Hepatic stellate cell (primary cell): ENCODE measurements at regions not wholly inside any gene's neighbourhood (a gene's known extent, or its start where the extent isn't known, plus 50 kb on each side); places are given as distances from the start of the nearest gene placed in this dataset.
"Not testable (repeated sequence)": the region's sequence is repeated elsewhere in the genome, so short reads cannot be mapped to it uniquely, and the experiment has no call there.

Source experiments
- DNase-seq: peaks from one replicate; pipeline ENCODE4 v3.0.0; 2011; ENCODE audit warnings: low spot score

DNA sequence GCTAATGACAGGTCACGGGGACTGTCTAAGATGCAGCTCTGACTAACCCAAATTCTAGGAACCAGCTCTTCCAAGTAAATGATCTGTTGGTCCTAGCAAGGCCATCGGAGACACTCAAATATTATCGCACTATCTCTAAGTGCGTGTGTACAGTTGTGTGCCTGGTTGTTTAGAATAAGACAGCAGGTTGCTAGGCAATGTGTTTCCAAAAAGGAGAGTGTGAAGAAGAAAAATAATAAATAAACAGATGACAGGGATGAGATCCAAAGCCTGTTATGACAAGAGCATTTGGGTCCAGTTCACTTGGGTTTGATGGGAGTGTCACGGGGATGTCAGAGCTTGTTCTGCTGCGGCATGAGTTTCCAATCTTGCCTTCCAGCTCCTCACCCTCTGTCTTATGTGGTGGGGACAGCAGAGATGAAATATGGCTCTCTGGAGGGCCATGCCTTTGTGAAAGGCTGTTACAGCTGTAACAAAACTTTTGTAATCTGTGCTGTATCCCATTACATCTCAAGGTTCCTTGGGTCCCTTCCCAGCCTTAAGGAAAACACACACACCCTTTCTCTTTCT lies 127.5 kb upstream of the TNP1 start:
- no peak for DNase-seq

- no peak for DNase-seq
Measured at GRCh38 chr2:216985658-216986141, 125.8 kb upstream of the TNP1 start.

- DNase-seq: no peak
Measured at GRCh38 chr2:216984937-216985336, 125.1 kb upstream of the TNP1 start.

- not testable (repeated sequence) for DNase-seq
Measured at GRCh38 chr2:216981951-216982350, 122.1 kb upstream of the TNP1 start.

DNA sequence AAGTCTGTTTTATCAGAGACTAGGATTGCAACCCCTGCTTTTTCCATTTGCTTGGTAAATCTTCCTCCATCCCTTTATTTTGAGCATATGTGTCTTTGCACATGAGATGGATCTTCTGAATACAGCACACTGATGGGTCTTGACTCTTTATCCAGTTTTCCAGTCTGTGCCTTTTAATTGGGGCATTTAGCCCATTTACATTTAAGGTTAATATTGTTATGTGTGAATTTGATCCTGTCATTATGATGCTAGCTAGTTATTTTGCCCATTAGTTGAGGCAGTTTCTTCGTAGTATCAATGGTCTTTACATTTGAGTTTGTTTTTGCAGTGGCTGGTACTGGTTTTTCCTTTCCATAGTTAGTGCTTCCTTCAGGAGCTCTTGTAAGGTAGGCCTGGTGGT lies 120.6 kb upstream of the TNP1 start:
- DNase-seq: not testable (repeated sequence)

DNA sequence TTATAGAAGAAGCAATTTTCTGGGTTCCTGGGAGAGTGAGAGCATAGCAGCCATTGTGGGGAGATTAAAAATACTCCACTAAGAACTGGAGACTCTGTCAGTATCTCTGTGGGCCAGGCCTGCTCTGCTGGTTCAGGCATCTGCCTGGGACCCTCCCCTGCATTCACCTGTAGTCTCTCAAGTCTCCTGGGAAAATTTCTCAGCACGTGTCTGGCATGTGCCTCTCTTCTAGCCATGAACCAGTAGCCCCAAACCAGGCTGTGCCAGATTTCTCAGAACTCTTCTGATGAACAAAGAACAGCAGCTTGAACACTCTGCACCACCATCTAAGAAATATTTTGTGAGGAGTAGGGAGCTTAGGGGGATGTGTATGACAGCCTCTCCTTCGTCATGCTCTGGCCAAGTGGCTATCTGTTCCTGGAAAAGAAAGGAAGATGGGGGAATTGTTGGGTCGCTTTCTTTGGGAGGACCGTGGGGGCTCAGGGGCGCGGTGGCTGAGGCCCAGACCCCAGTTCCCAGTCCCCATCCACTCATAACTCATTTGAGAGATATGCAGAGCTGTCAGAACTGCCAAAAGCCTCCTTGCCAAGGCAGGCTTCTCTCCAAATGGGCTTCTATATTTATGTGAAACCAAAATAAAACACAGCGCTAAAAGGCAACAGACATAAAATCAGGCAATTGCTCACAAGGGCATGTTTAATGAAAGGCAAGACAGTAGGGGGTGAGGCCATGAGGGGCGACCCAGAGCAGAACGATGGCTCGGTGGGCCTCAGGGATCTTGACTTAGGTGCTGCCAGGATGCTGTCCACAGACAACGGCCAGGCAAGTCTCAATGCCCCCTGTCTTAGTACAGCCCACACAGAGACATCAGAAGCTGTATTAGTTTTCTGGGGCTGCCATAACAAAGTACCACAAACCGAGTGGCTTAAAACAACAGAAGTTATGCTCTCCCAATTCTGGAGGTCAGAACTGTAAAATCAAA lies 114.7 kb upstream of the TNP1 start:
- no peak for DNase-seq

- DNase-seq: no peak
Measured at GRCh38 chr2:216971593-216971992, 111.7 kb upstream of the TNP1 start.

GRCh38 chr2:216970359-216970915 lies 110.6 kb upstream of the TNP1 start:
- DNase-seq: no peak

- DNase-seq: no peak
Measured at GRCh38 chr2:216967889-216968288, 108.0 kb upstream of the TNP1 start.

DNA sequence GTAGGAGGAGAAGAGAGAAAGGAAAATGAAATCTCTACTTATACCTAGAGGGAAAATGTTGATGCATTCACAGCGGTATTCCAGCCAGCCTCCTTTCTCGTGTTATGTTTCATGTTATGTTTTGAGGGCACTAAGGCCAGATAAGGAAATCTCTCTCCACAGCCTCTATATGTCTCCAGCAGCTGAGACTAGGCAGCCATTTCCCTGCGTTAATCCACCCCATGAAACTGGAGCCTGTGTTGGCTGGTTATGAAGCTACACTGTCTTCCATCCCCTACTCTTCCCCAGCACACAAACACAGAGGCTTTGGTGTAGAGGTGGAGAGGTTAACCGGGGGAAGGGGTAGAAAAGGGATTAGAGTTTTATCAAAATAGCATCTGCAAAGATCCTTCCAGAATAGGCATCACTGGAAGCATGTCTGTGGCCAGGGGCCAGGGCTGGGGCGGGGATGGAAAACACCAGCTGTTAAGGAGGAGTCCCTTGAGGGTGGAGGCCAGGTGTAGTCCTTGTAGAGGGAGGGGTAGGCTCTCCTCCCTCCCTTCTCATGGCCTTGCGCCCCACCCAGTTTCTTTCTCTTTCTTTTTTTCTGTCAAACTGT lies 100.9 kb upstream of the TNP1 start:
- no peak for DNase-seq

DNA sequence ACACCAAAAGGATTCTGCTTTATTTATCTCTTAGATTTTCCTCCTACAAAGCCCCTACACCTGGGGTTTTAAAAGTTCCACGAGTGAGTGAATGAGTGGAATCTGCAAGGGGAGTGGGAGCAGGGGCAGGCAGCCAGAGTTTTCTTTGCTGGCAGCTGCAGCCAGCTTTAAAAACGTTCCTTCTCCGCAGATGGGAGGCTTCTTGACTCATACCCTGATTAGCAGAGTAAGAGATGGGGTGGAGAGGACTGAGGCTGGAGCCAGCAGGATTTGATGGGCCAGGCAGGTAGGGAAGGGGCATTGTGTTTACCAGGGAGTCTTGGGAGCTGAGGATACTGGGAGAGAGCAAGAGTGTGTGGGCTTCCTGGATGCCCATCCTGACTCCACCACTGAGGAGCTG lies 99.6 kb upstream of the TNP1 start:
- no peak for DNase-seq

- no peak for DNase-seq
Measured at GRCh38 chr2:216956820-216957493, 97.1 kb upstream of the TNP1 start.

DNA sequence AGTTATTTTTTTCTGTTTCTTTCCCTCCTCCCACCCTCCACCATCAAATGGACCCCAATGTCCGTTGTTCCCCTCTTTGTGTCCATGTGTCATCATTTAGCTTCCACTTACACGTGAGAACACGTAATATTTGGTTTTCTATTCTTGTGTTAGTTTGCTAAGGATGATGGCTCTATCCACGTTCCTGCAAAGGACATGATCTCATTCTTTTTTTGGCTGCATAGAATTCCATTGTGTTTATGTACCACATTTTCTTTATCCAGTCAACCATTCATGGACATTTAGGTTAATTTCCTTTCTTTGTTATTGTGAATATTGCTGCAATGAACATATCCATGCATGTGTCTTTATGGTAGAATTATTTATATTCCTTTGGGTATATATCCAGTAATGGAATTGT lies 91.3 kb upstream of the TNP1 start:
- DNase-seq: no peak

DNA sequence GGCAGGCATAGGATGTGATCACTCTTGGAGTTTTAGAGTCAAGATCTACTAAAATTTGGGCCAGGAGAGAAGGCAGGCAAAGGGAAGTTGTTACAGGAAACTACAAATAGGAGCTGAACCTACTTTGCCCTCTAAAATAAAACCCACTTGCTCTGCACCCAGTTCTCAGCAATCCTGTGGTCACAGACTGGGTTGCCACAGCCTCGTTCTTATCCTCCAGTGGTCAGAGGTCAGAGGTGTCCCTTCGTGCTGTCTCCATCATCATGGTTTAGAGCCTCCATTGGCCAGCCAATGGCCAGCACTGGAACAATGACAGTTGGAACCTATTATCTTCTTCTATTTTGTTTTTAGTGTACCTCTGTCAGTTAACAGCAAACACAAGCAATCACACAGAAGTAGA lies 90.7 kb upstream of the TNP1 start:
- DNase-seq: no peak

- DNase-seq: no peak
Measured at GRCh38 chr2:216949700-216950413, 90.0 kb upstream of the TNP1 start.

DNA sequence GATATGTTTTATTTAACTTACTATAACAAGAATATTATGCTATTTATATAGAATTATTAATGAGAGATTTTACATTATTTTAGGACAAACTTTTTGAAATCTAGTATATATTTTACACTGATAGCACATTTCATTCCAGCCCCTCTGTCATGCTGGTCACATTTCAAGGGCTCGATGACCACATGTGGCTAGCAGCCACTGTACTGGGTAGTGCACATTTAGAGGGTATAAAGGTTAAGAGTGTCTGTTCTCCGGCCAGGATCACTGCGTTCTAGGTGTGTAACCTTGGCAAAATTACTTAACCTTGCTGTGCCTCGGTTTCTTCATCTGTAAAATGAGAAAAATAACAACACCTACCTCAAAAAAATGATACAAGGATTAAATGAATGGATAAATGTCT lies 87.2 kb upstream of the TNP1 start:
- no peak for DNase-seq

- DNase-seq: no peak
Measured at GRCh38 chr2:216944733-216945132, 84.9 kb upstream of the TNP1 start.

DNA sequence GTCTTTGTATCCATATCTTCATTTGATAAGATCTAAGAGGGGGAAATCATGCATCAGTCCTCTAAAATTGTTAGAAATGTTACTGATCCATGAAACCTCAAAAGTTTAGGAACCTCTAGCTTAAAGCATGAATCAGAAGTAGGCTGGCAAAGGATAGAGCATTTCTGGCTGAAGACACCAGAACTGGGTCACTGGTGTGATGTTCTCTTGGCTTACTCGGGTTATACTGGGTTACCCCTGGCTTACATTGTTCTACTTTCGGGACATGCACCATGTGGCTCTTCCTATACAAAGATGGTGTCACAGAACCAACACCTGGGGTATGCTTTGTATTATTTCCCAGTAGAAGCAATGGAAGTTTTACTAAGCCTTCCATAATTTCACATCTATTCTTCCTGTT lies 83.2 kb upstream of the TNP1 start:
- no peak for DNase-seq

GRCh38 chr2:216942465-216942864 lies 82.6 kb upstream of the TNP1 start:
- no peak for DNase-seq

DNA sequence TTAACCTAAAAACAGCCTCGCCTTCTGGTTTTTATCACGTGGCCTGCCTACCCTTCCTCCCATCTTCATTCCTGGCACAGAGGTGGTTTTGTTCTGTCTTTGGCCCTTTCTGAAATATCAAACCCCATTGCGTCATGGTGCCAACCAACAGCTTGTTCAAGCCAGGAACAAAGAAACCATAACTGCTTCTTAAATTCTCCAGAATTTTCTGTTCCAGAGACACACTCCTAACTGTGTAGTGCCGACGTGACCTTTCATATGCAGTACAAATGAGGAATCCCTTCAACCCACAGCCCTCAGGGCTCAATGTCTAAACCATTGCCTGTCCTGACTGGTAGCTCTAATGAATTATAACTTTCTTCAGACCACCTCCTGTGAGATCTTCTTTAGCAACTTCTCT lies 82.2 kb upstream of the TNP1 start:
- DNase-seq: no peak

- no peak for DNase-seq
Measured at GRCh38 chr2:216936954-216937357, 77.1 kb upstream of the TNP1 start.

DNA sequence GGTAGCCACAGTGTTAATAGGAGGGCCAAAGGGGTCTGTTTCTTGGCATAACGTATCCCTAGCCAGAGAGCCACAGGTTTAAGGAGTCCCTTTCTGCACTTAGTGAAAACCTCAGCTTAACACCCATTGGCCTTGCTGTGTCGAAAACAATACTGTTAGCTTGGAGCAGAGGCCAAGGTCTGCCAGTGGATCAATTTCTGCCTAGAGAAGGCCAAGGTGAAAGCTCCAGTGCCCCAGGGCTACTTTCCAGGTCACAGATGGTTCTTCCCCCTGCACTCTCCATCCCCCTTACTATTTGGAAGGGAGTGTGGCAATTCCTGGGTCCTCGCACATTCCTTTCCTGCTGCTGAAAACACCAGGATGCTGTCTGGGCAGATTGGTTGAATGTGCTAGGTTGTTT lies 74.8 kb upstream of the TNP1 start:
- no peak for DNase-seq
